ENCODE measurements at regions not wholly inside any gene's neighbourhood (a gene's known extent, or its start where the extent isn't known, plus 50 kb on each side); places are given as distances from the start of the nearest gene placed in this dataset.

DNA sequence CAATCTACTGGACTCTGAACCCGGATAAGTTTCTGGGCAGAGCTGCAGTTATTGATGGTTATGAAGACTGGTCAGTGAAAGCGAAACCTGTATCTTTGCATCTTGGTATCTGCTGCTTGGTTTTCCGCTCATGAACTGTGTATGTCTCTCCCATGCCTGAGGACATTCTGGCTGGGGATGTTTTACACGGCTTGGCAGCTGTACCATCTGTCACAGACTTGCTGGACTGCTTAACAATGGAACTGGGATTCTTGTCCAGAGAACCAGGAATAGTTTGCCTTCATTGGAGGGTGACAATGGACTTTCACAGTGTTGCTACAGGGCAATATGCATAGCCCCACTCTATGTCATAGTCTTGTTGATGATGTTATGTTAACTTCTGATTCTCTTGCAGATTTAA, 119.9 kb upstream of the TMEM106B start:
- H3K4me3 Mint-ChIP-seq = no peak overlapping the region
- H3K27me3 Mint-ChIP-seq = no peaks in the 10 kb centered on the region
- intact Hi-C loops (cut with micrococcal nuclease) = no loop called here

DNA sequence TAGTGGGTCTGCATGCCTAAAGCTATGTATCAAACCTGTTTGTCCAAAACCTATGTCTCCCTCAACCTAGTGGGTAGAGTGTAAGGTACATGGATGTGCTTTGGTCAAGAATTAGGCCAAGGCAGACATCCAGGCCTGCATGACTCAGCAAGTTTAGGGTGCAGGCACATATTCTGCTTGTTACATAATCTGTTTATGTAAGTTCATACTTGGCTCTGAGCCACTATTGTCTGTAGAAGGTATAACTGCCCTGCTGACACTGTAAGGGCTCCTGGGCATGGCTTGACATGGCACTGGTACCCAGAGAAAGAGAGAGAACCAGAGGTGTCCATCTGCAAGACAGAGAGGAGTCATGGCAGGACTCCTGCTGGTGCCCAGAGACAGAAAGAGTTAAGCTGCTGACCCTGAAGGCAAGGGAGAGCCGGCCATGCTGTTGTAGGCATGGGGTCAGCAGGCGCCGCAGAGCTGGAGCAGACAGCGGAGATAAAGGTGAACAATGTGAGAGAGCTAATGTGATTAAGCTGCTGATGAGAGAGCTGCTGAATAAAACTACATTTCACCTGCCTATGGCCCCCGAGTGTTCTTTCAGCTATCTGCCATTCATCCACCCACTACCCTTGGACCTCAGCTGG, 118.5 kb upstream of the TMEM106B start:
- Mint-ChIP-seq H3K4me3 (no peak overlapping the region), H3K36me3 (no peaks in the 10 kb centered on the region), H3K4me1 (ENCODE audit: low read depth) (no peaks in the 10 kb centered on the region), H3K27me3 (no peaks in the 10 kb centered on the region), H3K27ac (no peak overlapping the region), H3K9me3 (no peaks in the 10 kb centered on the region)
- intact Hi-C loops (cut with micrococcal nuclease) = no loop called here
- no peak for DNase-seq
- ChIA-PET POLR2A (no interaction called here), CTCF (no interaction called here)

More for the DNA sequence above, 119.9 kb upstream of the TMEM106B start:
- no peak overlapping the region for H3K27ac Mint-ChIP-seq
- no peaks in the 10 kb centered on the region for H3K4me1 Mint-ChIP-seq (ENCODE audit: low read depth)
- H3K36me3 Mint-ChIP-seq = no peaks in the 10 kb centered on the region
- H3K9me3 Mint-ChIP-seq = peaks cover 7% of the 10 kb centered on the region
- POLR2A ChIA-PET = no interaction called here
- CTCF ChIA-PET = no interaction called here
- no peak for DNase-seq

DNA sequence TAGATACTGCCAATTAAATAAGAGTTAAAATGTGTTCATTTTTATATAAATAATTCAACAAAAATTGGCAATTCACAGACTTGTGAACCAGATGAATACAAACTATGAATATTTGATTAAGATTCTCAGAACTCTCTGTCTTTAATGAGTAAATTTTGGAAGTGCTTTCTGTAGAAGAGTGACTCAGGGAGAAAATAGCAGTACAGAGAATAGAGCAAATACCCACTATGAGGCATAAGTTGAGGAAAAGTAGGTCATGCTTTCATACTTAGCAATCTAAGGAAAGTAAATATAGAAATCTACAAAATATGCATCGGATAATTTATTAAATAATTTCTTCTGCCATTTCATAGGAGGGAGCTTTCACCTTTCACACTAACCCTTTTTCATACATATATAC, 117.7 kb upstream of the TMEM106B start:
- intact Hi-C loops (cut with micrococcal nuclease) = no loop called here
- POLR2A ChIA-PET = no interaction called here
- Mint-ChIP-seq H3K36me3 (no peaks in the 10 kb centered on the region), H3K27me3 (no peaks in the 10 kb centered on the region), H3K4me3 (no peak overlapping the region), H3K4me1 (ENCODE audit: low read depth) (no peaks in the 10 kb centered on the region), H3K9me3 (no peaks in the 10 kb centered on the region), H3K27ac (no peak overlapping the region)
- CTCF ChIA-PET = no interaction called here
- DNase-seq = no peak

DNA sequence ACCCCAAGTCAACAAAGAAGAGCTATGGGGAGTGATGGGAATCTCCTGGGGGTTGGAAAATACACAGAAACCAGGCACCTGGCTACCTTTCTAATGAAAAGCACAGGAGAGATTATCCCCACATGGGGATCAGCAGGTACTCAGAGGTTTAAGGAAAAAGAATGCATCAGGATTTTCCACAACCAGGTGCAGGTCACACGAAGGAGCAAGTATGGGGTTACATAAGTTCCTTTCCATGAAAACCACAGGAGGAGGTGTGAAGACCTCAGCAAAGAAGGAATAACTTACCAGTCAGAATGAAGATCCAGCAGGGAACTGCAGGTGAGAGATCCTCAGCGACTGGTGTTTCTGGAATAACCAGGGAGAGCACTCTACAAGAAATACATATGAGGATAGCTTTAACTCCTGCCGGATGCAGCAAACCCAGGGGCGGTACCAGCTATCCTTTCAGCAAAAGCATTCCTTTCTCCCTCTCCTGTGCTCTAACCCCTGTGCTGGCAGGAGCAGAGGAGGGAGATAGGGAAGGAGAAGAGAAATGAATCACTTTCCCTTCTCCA, 116.7 kb upstream of the TMEM106B start:
- Mint-ChIP-seq H3K9me3 (peaks cover 6% of the 10 kb centered on the region), H3K27ac (no peak overlapping the region), H3K27me3 (no peaks in the 10 kb centered on the region), H3K4me3 (no peak overlapping the region), H3K4me1 (ENCODE audit: low read depth) (no peaks in the 10 kb centered on the region), H3K36me3 (no peaks in the 10 kb centered on the region)
- ChIA-PET POLR2A (no interaction called here), CTCF (no interaction called here)
- intact Hi-C loops (cut with micrococcal nuclease) = no loop called here
- no peak for DNase-seq

DNA sequence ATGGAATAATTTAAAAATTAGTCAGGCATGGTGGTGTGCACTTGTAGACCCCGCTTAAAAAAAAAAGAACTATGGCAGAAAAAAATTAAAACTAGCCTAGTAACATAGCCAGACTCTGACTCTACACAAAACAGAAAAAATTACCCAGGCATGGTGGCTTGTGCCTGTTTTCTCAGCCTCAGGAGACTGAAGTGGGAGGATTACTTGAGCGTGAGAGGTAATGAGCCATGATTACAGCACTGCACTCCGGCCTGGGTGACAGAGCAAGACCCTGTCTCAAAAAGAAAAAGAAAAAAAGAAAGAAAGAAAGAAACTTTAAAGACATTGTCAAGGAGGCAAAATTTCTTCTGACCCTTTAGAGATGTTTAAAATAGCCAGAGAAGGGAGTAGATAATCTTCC, 109.0 kb upstream of the TMEM106B start:
- intact Hi-C loops (cut with micrococcal nuclease) = no loop called here
- DNase-seq = no peak
- Mint-ChIP-seq H3K4me3 (no peak overlapping the region), H3K4me1 (ENCODE audit: low read depth) (no peaks in the 10 kb centered on the region), H3K27me3 (no peaks in the 10 kb centered on the region), H3K36me3 (peaks cover 2% of the 10 kb centered on the region), H3K9me3 (peaks cover 16% of the 10 kb centered on the region), H3K27ac (no peak overlapping the region)
- POLR2A ChIA-PET = no interaction called here
- CTCF ChIA-PET = no interaction called here

DNA sequence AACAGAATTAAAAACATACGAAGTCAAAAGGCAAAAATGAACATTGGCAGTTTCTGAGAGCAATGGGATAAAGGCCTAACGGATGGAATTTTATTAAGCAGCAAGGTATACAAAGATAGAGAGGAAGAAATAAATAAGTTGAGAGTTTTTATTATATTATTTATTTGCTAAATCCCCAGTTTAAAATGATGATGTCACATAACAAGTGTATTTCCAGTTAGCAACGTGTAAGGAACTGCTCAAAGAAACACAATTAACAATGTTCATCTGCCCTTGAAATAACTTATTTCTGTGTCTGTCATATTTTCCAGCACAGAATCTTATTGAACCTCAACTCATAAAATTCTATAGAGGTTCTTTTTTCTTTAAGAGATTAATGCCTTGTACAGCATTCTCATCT, 108.6 kb upstream of the TMEM106B start:
- Mint-ChIP-seq H3K4me3 (no peak overlapping the region), H3K36me3 (peaks cover 2% of the 10 kb centered on the region), H3K27me3 (no peaks in the 10 kb centered on the region), H3K4me1 (ENCODE audit: low read depth) (no peaks in the 10 kb centered on the region), H3K27ac (no peak overlapping the region), H3K9me3 (peaks cover 16% of the 10 kb centered on the region)
- no peak for DNase-seq
- POLR2A ChIA-PET = no interaction called here
- intact Hi-C loops (cut with micrococcal nuclease) = no loop called here
- CTCF ChIA-PET = no interaction called here

DNA sequence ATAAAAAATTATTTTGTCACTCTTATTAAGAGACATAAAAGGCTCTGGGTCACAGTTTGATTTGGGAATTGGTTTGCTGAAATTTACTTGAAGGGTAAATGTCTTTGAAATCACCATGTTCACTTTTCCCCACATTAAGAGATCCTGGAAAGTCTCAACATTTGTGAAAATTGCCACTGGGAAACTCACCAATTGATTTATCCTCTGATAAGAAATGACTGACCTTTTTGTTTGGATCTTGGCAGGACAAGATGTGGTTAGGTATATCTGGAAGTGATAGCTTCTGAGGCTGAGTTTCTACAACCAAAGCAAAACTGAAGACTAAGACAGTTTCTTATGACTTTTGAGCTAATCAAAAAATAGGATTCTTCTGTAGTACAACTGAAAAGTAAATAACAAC, 107.1 kb upstream of the TMEM106B start:
- intact Hi-C loops (cut with micrococcal nuclease) = no loop called here
- no peak for DNase-seq
- ChIA-PET CTCF (no interaction called here), POLR2A (no interaction called here)
- peaks cover 2% of the 10 kb centered on the region for H3K36me3 Mint-ChIP-seq
- H3K4me3 Mint-ChIP-seq = no peak overlapping the region
- H3K27me3 Mint-ChIP-seq = peaks cover 2% of the 10 kb centered on the region
- H3K27ac Mint-ChIP-seq = no peak overlapping the region
- peaks cover 15% of the 10 kb centered on the region for H3K9me3 Mint-ChIP-seq
- no peaks in the 10 kb centered on the region for H3K4me1 Mint-ChIP-seq (ENCODE audit: low read depth)

DNA sequence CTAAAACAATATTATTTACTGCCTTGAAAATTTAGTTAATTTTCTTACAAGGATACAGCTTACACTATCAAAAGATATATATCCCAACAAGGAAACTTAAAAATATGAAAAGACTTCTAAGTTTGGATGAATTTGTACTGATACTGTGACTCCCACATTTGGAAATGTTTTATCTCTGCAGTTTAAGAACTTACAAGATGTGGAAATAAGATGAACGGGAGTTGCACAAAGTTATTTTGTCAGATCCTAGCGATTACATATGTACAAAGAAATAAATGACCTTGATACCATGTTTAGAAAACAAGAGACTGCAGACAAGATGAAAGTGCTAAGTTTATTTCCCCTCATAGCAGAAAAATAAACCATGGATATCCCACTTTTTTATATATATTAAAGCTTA, 103.7 kb upstream of the TMEM106B start:
- H3K4me1 Mint-ChIP-seq (ENCODE audit: low read depth) = peaks cover 10% of the 10 kb centered on the region
- no peaks in the 10 kb centered on the region for H3K9me3 Mint-ChIP-seq
- ChIA-PET POLR2A (no interaction called here), CTCF (no interaction called here)
- H3K27ac Mint-ChIP-seq = no peak overlapping the region
- intact Hi-C loops (cut with micrococcal nuclease) = no loop called here
- DNase-seq = no peak
- peaks cover 24% of the 10 kb centered on the region for H3K27me3 Mint-ChIP-seq
- no peak overlapping the region for H3K4me3 Mint-ChIP-seq
- no peaks in the 10 kb centered on the region for H3K36me3 Mint-ChIP-seq

DNA sequence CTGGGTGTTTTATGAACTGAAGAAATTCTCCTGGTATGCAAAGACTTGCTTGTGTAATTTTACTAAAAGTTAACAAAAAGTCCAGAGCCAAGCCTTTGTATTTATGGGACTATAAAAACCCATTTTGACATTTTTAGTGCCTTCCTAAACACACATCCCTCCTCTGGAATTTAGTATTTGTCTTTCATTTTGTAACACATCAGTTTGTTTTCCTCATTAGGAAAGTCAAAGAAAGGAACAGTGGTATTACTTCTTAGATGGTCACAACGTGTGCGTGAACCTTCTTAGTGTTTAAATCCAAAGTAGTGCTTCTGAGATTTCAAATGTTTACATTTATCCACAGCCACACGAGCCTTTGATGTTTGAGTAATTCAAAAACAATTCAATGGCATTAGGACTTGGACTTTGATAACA, 103.2 kb upstream of the TMEM106B start:
- peaks cover 29% of the 10 kb centered on the region for H3K27me3 Mint-ChIP-seq
- CTCF ChIA-PET = no interaction called here
- POLR2A ChIA-PET = no interaction called here

DNA sequence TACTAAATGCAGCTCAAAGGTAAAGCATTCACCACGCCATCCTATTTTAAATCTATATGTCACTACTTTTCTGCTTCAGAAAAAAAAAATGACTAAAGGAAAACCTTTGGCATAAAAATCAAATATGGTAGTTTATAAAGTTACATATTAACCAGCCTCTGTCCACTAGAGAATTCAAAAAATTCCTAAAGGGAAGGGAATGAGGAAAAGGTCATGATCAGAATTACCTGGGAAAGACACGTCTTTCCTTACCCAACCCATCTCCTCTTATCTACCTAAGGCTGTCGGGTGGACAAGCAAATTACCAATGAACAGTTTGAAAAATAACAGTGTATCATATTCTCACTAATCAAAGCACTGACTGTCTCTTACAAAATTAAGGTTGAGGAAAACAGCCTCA, 100.7 kb upstream of the TMEM106B start:
- DNase-seq = no peak
- Mint-ChIP-seq H3K4me3 (no peak overlapping the region), H3K9me3 (no peaks in the 10 kb centered on the region), H3K27me3 (peaks cover 36% of the 10 kb centered on the region), H3K27ac (no peak overlapping the region), H3K36me3 (no peaks in the 10 kb centered on the region), H3K4me1 (ENCODE audit: low read depth) (peaks cover 10% of the 10 kb centered on the region)
- intact Hi-C loops (cut with micrococcal nuclease) = loop anchor here (5.0 kb wide), 1 partner anchor 212 kb away; no protein-coding TSS in a partner anchor
- ChIA-PET CTCF (no interaction called here), POLR2A (no interaction called here)

More for the DNA sequence above, 103.2 kb upstream of the TMEM106B start:
- H3K9me3 Mint-ChIP-seq = no peaks in the 10 kb centered on the region
- DNase-seq = no peak
- peaks cover 10% of the 10 kb centered on the region for H3K4me1 Mint-ChIP-seq (ENCODE audit: low read depth)
- H3K36me3 Mint-ChIP-seq = no peaks in the 10 kb centered on the region
- H3K27ac Mint-ChIP-seq = no peak overlapping the region
- no peak overlapping the region for H3K4me3 Mint-ChIP-seq
- intact Hi-C loops (cut with micrococcal nuclease) = no loop called here

DNA sequence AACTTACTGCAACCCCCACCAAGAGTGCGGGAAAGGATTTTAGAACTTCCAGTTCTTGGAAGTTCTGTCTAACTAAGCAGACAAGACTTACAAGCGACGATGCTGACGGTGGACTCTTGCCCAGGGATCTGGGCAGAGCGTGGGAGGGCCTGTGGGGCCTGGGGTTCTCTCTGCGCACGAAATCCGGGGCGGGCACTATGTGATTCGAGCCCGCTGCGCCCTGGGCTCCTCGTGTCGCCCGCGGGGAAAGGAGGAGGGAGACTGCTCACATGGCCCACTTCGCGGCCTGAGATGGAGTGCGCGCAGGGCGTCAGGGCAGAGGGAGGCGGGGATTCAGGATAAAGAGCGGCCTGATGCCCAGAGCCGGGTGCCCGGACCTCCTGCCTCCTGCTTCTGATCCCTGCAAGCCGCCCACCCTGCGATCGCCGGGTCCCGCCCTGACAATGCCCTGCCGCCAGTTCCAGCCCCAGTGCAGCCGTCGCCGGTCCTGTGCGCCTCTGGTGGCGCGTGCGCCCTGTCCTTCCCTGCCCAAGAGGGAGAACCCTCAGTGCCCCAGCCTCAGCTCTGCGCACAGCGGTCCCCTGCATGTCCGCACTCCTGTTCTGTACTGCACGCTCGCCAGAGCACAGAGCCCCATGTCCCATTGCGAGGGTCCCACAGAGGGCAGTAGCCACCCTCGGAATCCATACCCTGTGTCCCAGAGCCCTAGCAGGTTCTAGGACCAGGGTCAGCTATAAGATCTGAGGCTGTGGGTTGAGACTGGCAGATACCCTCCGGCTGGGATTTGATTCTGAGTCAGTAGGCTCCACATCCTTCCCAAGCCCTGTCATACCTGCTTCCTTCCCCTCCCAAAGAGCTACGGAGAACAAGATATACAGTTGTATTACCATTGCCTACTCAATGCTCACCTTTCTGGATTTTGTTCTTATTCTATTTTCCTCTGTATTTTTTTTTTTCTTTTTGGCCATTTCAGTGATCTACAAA, 99.4 kb upstream of the TMEM106B start:
- peak; percentile 26 for DNase-seq
- ChIA-PET POLR2A (no interaction called here), CTCF (interaction anchor here (0.7 to 1.3 kb wide), 2 partner anchors 50 to 133 kb away, joined by 3 to 4 read pairs; no protein-coding TSS in a partner anchor)
- H3K36me3 Mint-ChIP-seq = no peaks in the 10 kb centered on the region
- peaks cover 36% of the 10 kb centered on the region for H3K27me3 Mint-ChIP-seq
- H3K9me3 Mint-ChIP-seq = no peaks in the 10 kb centered on the region
- intact Hi-C loops (cut with micrococcal nuclease) = loop anchor here (5.0 kb wide), 1 partner anchor 211 kb away; no protein-coding TSS in a partner anchor
- no peak overlapping the region for H3K27ac Mint-ChIP-seq
- peaks cover 10% of the 10 kb centered on the region for H3K4me1 Mint-ChIP-seq (ENCODE audit: low read depth)
- peak overlapping the region; percentile 52 for H3K4me3 Mint-ChIP-seq

DNA sequence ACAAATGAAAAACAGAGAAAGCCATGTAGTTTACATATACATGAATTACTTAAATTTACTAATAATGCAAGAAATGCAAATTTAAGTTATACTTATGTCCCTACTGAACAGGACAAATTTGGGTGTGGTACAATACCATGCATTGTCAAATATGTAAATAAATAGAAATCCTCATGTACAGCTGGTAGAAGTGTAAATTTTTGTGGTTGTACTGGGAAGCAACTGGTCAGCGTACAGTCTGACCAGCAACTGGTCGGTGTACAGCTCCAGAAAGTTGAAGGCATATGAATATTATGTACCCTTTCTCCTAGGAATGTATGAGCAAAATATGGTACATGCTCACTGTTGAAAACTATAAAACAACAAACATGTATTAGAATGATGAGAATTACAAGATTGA, 93.9 kb upstream of the TMEM106B start:
- Mint-ChIP-seq H3K36me3 (no peaks in the 10 kb centered on the region), H3K27me3 (peaks cover 13% of the 10 kb centered on the region), H3K27ac (no peak overlapping the region), H3K9me3 (no peaks in the 10 kb centered on the region), H3K4me1 (ENCODE audit: low read depth) (no peaks in the 10 kb centered on the region), H3K4me3 (no peak overlapping the region)
- ChIA-PET POLR2A (no interaction called here), CTCF (no interaction called here)
- DNase-seq = no peak
- intact Hi-C loops (cut with micrococcal nuclease) = no loop called here
